AG09319 (cell line): ENCODE measurements at regions not wholly inside any gene's neighbourhood (a gene's known extent, or its start where the extent isn't known, plus 50 kb on each side); places are given as distances from the start of the nearest gene placed in this dataset.

Experiments
- DNase-seq: peaks from one replicate; pipeline ENCODE4 v3.0.0-alpha.2; 2010; ENCODE audit warnings: low read depth; ENCODE audit errors: extremely low read depth
- CTCF ChIP-seq: IDR thresholded peaks from 2 replicates; pipeline ENCODE4 v1.5.1; 2011; ENCODE audit warnings: low read depth, mild to moderate bottlenecking, inconsistent platforms, low read length, moderate library complexity

DNA sequence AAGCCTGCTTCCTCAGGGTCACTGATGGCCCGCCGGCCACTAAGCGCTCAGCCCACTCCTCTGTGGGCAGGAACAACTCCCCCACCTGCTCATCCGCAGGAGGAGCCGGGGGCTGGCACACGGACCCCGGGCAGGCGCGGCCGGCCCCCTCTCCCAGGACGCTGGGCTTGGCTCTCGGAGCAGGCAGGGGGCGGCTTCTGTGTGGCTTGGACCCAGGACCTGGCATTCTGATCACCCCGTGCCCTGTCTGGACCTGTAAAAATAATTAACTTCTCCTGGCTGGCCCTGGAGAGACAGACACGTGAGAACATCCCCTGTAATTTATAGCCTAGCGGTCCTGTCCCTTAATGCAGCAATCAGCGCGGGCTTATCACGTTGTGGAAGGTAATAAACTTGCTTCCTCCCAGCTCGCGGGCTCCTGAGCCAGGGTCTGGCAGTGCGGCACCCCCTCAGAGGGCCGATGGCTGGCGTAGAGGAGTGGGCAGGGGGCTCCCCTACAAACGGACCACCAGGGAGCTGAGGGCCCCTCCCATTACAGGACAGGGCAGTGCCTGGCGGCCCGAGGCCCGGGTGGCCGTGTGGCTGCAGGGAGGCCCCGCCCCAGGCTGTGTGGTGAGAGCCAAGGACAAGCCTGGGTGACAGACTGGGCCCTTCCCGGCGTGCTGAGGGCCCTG, 84.5 kb upstream of the NKX1-1 start:
- TF ChIP-seq CTCF: no peak
- DNase-seq: no peak

DNA sequence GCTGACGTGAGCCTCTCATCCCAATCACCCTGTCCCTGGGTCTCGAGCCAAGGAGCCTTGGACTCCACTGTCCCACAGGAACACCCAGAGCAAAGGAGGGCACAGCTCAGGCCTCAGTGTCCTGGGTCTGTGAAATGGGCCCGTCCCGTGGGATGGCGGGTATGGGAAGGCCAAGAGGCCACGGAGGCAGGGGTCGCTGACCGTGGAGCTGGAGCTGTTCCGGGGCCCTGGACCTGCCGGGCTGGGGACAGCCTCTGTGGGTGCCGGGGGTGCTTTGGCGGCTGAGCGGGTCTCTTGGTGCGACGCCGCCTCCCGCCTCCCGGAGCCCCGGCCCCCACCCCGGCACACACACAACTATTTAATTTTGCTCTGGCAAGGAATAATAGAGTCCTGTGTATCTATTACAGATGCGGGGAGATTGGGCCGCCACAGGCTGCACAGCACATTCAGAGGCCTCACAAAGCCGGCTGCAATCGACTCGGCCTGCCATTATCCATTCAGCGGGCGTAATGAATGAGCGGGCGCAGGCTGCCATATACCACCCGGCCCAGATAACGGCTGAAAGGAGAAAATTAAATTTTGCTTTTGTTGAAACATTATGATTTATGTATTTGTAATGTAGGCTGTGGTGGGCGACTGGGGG, 83.9 kb upstream of the NKX1-1 start:
- DNase-seq: no peak
- TF ChIP-seq CTCF: no peak

- no peak for TF ChIP-seq CTCF
- no peak for DNase-seq
Observed at GRCh38 chr4:1489639-1489995, 83.4 kb upstream of the NKX1-1 start.

- TF ChIP-seq CTCF: no peak
- no peak for DNase-seq
Observed at GRCh38 chr4:1488831-1489638, 82.8 kb upstream of the NKX1-1 start.

GRCh38 chr4:1488357-1488756, 82.1 kb upstream of the NKX1-1 start:
- DNase-seq: no peak
- no peak for TF ChIP-seq CTCF

DNA sequence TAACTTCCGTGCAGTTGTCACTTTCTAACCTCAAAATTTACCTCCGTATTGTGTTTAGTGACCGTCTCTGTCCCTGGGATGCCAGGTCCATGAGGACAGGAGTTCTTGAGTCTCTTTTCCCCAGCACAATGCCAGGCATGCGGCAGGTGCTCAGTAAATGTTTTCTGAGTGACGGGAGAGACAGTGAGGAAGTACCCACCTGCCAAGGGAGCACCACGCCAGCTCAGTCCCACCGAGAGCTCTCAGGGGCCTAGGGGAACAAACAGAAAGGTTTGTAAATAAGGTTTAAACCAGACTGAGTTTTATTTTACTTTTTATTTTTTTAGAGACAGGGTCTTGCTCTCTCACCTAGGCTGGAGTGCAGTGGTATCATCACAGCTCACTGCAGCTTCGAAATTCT, 81.5 kb upstream of the NKX1-1 start:
- no peak for TF ChIP-seq CTCF
- no peak for DNase-seq

DNA sequence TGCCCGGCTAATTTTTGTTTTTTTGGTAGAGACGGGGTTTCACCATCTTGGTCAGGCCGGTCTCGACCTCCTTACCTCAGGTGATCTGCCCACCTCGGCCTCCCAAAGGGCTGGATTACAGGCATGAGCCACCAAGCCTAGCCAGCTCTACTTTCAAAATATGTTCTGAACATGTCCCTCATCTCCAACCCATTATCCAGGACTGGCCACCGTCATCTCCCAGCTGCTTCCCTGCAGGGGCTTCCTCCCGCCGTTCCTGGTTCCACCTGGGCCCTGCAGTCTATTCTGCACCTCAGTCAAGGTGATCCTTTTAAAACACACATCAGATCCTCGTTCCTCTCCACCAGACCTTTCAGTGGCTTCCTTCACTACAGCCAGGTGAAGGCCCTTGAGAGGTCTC, 80.9 kb upstream of the NKX1-1 start:
- no peak for DNase-seq
- TF ChIP-seq CTCF: no peak
